ENCODE measurements at regions not wholly inside any gene's neighbourhood (a gene's known extent, or its start where the extent isn't known, plus 50 kb on each side); places are given as distances from the start of the nearest gene placed in this dataset.
"Not testable (repeated sequence)": the region's sequence is repeated elsewhere in the genome, so short reads cannot be mapped to it uniquely, and the experiment has no call there.

DNA sequence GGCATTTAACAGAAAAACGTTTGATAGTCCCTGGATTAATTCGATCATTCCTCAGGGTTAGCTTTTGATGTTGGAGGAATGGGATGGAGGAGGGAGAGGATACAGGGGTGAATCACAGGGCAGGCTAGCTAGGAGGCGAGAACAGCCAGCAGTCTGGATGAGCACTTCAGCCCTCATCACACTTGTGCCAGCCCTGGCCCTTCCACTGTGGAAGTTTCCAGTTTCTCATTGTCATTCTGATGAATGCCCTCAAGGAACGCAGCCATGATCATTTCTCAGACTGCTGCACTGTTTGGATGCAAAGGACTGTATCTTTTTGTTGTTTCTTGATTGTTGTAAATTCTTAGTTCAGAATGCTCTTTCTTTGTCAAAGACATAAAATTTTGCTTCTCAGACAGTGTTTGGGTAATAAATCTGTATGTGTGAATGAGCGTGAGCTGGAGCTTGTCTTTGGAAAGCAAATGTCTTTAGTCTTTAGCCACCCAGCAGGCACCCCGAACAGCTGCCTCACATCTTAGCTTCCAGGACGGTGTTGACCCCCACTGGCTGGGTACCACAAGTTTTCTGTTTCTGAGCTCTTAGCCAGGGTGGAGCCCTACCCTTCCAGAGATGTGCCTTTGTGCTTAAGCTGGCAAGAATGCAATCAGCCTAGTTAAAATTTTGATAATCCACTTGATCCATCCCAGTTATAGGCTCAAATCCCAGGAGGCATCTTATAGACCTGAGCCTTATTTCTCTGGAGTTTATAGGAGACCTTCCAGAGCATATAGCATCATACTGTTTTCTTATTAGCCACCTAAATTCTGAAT lies 121.1 kb downstream of the PDCD6IP start:
- DNase-seq (ENCODE audit: extremely low read depth in 1 of 11, low read depth in 9 of 11, low spot score in 4 of 11) = no peak

DNA sequence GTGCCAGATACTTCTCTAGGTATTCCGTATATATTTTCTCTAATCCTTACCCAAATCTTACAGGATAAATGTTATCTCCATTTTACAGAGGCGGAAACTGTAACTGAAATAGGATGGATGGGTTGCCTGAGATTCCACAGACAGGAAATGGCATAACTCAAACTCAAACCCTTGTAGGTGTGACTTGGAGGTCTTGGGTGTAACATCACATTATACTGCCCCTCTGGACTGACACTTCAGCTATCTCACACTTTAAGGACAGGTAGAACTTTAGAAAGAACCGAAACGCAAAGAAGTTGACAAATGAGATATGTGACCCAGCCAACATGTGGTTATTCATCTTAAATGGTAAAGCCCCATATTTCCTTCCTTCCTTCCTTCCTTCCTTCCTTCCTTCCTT lies 122.1 kb downstream of the PDCD6IP start:
- no peak for DNase-seq (ENCODE audit: extremely low read depth in 1 of 11, low read depth in 9 of 11, low spot score in 4 of 11)

GRCh38 chr3:33921608-33922007 lies 123.2 kb downstream of the PDCD6IP start:
- DNase-seq (ENCODE audit: extremely low read depth in 1 of 11, low read depth in 9 of 11, low spot score in 4 of 11) = no peak

- DNase-seq (ENCODE audit: extremely low read depth in 1 of 11, low read depth in 9 of 11, low spot score in 4 of 11) = no peak
Measured at GRCh38 chr3:33926998-33927605, 128.7 kb downstream of the PDCD6IP start.

DNA sequence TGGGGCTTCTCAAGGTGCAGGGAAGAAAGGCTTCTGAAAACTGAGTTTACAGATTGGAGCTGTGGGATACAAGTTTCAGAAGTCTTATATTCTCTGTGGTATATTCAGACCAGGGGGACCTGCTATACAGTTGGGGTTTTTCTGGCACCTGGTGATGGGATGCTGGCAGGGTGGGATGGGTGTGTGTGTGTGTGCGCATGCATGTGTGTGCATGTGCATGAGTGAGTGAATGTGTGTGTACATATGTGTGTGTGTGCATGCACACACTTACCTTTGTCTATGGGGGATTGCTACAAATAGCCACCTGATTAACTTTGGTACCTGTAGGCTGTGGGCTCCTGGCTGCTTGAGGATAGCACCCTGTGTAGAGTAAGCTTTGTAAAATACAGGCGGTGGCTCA lies 131.4 kb downstream of the PDCD6IP start:
- DNase-seq (ENCODE audit: extremely low read depth in 1 of 11, low read depth in 9 of 11, low spot score in 4 of 11) = no peak

DNA sequence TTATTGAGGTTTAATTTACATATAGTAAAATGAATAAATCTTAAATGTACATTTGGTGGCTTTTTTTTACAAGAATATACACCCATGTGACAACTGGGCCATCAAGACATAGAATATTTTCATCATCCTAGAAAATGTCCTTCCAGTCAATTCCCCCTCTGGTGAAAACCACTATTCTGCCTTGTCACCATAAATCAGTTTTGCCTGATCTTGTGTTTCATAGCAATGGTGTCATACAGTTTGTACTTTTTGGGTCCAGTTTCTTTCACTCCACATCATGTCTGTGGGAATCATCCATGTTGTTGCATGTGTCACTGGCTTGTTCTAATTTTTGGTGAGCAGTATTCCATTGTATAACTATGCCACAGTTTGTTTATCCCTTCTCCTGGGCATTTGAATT lies 133.1 kb downstream of the PDCD6IP start:
- no peak for DNase-seq (ENCODE audit: extremely low read depth in 1 of 11, low read depth in 9 of 11, low spot score in 4 of 11)

GRCh38 chr3:33932010-33932764 lies 133.8 kb downstream of the PDCD6IP start:
- no peak for DNase-seq (ENCODE audit: extremely low read depth in 1 of 11, low read depth in 9 of 11, low spot score in 4 of 11)

DNA sequence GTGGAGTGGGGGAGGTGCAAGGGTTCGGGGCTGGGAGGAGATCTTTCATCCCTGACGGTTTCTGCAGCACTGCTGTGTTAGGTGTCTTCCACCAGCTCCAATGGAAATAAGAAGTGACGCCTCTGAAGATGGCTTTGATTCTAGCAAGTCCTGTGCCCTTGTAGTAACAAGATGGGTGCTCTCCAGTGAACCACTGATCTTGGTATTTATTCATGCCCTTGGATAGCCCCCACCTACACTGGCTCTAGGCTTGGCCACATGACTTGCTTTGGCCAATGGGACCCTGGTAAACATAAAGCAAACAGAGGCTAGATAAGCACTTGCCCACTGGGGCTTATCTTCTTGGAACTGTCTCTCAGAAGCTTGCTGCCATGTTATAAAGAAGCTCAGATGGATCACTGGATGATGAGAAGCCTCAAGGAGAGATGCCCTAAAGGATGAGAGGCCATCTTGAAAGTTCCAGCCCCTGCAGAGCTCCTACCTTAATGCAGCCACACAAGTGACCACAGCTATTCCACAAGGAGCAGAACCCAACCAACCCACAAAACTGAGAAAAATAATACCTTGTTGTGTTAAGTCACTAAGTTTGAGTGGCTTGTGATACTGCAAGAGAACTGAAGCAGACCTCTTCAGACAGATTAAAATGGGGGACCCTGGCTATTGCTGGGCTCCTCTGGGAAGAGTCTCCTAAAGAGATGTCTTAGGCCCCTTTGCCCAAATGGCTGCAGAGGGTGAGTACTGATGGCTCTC lies 137.9 kb downstream of the PDCD6IP start:
- no peak for DNase-seq (ENCODE audit: extremely low read depth in 1 of 11, low read depth in 9 of 11, low spot score in 4 of 11)

DNA sequence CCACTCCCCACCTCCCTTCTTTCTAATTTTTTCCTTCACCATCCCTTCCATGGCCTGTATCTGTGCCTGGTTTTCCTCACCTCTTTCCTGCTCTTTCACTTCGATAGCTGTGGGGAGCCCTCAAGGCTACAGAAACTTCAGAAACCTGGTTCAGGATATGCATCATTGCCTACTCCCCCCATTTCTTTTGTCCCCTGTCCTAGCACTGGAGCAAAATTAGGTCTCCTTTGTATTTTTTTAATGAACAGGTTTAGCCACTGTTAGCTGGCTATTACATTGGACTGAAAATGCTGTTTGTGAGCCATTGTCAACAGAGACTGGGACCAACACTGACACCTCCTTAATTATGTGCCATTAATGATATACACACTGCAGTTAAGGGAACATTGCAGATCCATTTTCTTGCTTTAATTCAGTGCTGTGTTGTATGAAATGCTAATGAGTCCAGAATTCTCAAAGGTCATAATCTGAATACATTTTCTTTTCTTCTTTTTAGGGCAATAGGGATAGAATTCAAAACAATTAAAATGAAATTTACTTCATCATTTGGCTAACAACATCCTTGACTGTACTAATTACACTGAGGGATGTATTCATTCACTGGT lies 138.6 kb downstream of the PDCD6IP start:
- DNase-seq (ENCODE audit: extremely low read depth in 1 of 11, low read depth in 9 of 11, low spot score in 4 of 11) = no peak

GRCh38 chr3:33937628-33938027 lies 139.2 kb downstream of the PDCD6IP start:
- DNase-seq (ENCODE audit: extremely low read depth in 1 of 11, low read depth in 9 of 11, low spot score in 4 of 11) = no peak

GRCh38 chr3:33940149-33940548 lies 141.7 kb downstream of the PDCD6IP start:
- DNase-seq (ENCODE audit: extremely low read depth in 1 of 11, low read depth in 9 of 11, low spot score in 4 of 11) = no peak

GRCh38 chr3:33940736-33941135 lies 142.3 kb downstream of the PDCD6IP start:
- no peak for DNase-seq (ENCODE audit: extremely low read depth in 1 of 11, low read depth in 9 of 11, low spot score in 4 of 11)

- DNase-seq (ENCODE audit: extremely low read depth in 1 of 11, low read depth in 9 of 11, low spot score in 4 of 11) = no peak
Measured at GRCh38 chr3:33941804-33942203, 143.4 kb downstream of the PDCD6IP start.

DNA sequence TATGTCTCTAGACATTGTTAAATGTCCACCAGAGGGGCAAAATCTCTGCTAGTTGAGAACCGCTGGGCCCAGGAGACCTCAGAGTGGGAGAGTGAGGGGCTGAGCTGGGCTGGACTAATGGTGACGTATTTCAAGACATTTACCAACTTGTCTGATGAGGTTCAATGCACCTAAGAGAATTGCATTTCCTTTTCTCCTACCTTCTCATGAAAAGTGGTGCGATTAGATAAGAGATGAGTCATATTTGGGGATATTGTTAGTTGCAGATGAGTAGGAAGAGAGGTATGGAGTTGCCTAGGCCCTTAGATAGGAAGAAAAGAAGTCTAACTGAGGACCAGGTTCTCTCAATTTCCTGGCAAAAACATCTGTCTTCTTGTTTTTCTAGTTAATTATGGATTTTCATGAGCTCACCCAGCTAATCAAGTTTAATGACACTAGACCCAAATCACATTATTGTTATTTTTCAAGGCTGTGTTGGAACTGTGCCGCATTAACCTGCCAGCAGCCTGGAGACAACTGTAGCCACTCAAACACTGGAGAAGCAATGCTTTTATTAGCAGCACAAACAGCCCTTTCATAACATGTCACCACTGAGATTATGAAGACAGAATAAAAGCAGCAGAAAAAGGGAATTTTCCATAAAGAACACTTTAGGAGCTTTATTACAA lies 144.2 kb downstream of the PDCD6IP start:
- no peak for DNase-seq (ENCODE audit: extremely low read depth in 1 of 11, low read depth in 9 of 11, low spot score in 4 of 11)

GRCh38 chr3:33943277-33943676 lies 144.8 kb downstream of the PDCD6IP start:
- no peak for DNase-seq (ENCODE audit: extremely low read depth in 1 of 11, low read depth in 9 of 11, low spot score in 4 of 11)

- not testable (repeated sequence) for DNase-seq (ENCODE audit: extremely low read depth in 1 of 11, low read depth in 9 of 11, low spot score in 4 of 11)
Measured at GRCh38 chr3:33946612-33947011, 148.2 kb downstream of the PDCD6IP start.

DNA sequence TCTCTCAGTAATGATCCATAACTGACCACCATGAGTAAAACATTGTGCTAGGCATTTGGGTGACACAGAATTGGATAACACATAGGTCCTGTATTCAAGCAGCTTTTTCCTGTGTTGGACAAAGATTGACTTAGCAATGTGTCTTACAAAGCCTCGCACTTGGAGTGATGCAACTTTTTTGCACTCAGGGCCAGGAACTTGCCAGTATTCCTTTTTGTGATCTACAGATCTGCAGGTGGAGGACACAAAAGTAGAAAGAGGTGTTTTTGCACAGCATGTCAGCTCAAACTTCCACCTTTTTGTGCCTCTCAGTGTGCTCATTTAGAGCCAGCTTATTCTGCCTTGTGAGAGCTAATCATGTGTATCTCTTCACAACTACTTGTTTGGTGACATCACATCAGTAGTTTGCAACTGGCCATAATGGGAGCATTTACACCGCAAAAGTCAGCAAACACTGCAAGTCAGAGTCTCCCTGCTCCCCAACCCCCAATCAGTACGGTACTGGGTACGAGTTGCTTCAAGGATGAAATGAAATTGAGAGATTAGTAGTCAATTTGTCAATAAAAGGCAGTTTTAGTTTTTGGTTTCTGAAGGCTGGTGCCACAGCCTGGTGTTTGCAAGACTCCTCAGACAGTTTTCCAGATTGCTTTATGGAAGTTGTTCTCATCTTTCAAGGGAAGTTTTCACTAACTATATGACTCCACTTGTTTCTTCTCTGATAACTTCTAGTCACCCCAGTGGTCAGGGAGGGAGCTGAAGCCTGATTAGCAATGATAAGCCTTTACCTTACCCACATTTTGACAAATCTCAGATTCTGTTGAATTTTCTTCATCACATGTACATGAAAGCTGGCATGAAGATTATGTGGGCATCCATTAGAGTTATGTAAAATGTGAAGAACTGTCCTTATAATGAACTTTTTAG lies 149.1 kb downstream of the PDCD6IP start:
- DNase-seq (ENCODE audit: extremely low read depth in 1 of 11, low read depth in 9 of 11, low spot score in 4 of 11) = no peak

DNA sequence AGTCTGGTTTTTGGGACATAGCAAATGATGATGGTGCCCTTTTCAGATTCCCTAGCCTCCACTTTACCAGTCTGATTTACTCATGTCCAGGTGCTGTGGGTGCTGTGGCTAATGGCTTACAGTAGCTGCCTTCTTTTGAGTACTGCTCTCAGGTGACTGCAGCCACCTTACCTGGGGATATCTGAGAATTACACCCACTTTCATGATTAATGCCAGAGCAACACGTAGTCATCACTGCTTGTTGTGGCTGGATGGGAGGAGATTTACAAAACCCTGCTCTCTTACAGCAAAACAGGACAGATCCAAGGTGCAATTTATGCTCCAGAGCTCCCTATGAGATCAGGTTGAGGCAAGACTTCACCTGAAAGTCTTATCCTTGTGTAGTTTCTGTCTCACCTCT lies 150.6 kb downstream of the PDCD6IP start:
- DNase-seq (ENCODE audit: extremely low read depth in 1 of 11, low read depth in 9 of 11, low spot score in 4 of 11) = no peak

Measured in renal cortex interstitium (tissue), 11 donors.